HUES64 (cell line): ENCODE measurements at regions not wholly inside any gene's neighbourhood (a gene's known extent, or its start where the extent isn't known, plus 50 kb on each side); places are given as distances from the start of the nearest gene placed in this dataset.
"Not testable (repeated sequence)": the region's sequence is repeated elsewhere in the genome, so short reads cannot be mapped to it uniquely, and the experiment has no call there.

Source experiments
- H3K27ac ChIP-seq: 2 replicates; pipeline ENCODE4 v1.7.0; 2013; ENCODE audit warnings: low read depth, low read length, inconsistent platforms
- H3K27me3 ChIP-seq: 2 replicates; pipeline ENCODE4 v1.6.1; 2013; ENCODE audit warnings: mild to moderate bottlenecking, low read length; ENCODE audit not compliant: insufficient read depth
- H3K36me3 ChIP-seq: 2 replicates; pipeline ENCODE4 v1.6.1; 2013; ENCODE audit warnings: mild to moderate bottlenecking, low read length; ENCODE audit not compliant: insufficient read depth
- H3K4me1 ChIP-seq: 2 replicates; pipeline ENCODE4 v1.6.1; 2013; ENCODE audit warnings: mild to moderate bottlenecking, low read length, moderate library complexity; ENCODE audit not compliant: insufficient read depth
- H3K4me3 ChIP-seq: 2 replicates; pipeline ENCODE4 v1.5.1; 2013; ENCODE audit warnings: mild to moderate bottlenecking, low read length, moderate library complexity
- H3K9ac ChIP-seq: 2 replicates; pipeline ENCODE4 v1.6.1; 2013; ENCODE audit warnings: mild to moderate bottlenecking, low read depth, low read length
- H3K9me3 ChIP-seq: 2 replicates; pipeline ENCODE4 v1.6.1; 2013; ENCODE audit warnings: low read depth, low read length; ENCODE audit not compliant: insufficient read depth
- WGBS: fragments of 150-250, 120-280 bp; methylation state at CpG from one replicate; pipeline ENCODE4 v1.1.7; 2013; ENCODE audit warnings: missing lambda C conversion rate; 5-methylcytosine and 5-hydroxymethylcytosine counted together

DNA sequence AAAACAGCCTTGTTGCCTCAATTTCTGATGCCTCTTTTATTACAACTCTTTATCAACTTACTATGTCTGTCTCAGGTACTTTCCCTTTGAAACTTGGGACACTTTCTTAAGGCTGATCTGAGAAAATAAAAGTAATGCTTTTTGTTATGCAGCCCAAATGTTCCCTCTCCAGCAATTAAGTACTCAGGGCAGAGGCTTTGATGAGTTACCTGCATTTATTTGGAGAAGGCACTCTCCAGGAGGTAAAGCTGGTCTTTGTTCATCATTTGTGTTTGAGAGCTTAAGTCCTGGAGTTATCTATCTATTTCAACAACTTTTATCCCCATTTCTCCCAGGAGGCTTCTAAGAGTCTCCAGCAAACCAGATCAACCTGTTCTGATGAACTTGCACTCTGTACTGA, 259.2 kb downstream of the ASXL3 start:
- Histone ChIP-seq H3K4me1 (peaks cover 24% of the 10 kb centered on the region), H3K27ac (no peak overlapping the region)

DNA sequence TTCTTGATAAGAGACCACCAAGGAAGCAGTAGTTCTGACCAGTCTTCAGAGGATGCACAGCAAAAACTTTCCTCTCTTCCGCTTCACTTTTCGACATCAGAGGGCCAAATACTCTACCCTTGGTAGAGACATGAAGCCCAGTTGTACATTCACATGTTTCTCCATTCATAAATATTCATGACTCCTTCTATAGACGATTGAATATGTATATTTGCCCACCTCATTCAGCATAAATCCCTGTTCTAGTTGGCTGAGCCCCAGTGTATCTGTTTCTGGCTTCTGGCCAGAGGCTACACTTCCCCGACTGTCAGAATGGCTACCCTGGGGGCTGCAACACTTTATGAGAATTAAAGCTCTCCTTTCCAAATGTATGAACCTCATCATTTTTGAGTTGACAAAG, 258.5 kb downstream of the ASXL3 start:
- Histone ChIP-seq H3K4me3 (no peak overlapping the region), H3K9ac (no peak overlapping the region), H3K9me3 (peaks cover 3% of the 10 kb centered on the region; the same call in 1 of the 2 replicates), H3K4me1 (peaks cover 24% of the 10 kb centered on the region), H3K36me3 (no peaks in the 10 kb centered on the region), H3K27ac (no peak overlapping the region), H3K27me3 (no peaks in the 10 kb centered on the region)
- WGBS: 92% methylated on average over 4 of the region's 4 CpGs

More for the DNA sequence above, 259.2 kb downstream of the ASXL3 start:
- no peak overlapping the region for H3K4me3 ChIP-seq
- H3K27me3 ChIP-seq: no peaks in the 10 kb centered on the region
- H3K9me3 ChIP-seq: no peaks in the 10 kb centered on the region
- no peak overlapping the region for H3K9ac ChIP-seq
- no peaks in the 10 kb centered on the region for H3K36me3 ChIP-seq

DNA sequence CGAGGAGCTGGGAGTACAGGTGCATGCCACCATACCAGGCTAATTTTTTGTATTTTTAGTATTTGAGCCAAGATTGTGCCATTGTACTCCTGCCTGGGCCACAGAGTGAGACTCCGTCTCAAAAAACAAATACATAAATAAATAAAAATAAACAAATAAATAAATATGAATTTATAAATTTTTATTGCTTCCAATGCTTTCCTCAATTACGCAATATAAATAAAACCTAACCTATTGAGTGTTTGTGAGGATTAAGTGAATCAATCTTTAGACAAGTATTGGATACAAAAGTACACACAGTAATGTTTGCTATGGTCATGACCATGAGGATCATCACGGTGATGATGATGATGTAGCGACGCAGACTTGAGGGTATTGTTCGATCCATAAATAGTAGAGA, 257.4 kb downstream of the ASXL3 start:
- Histone ChIP-seq H3K36me3 (no peaks in the 10 kb centered on the region), H3K27ac (no peak overlapping the region), H3K9me3 (peaks cover 7% of the 10 kb centered on the region; the same call in 1 of the 2 replicates), H3K4me3 (no peak overlapping the region), H3K27me3 (no peaks in the 10 kb centered on the region), H3K9ac (no peak overlapping the region), H3K4me1 (peaks cover 24% of the 10 kb centered on the region)
- 95% methylated on average over 5 of the region's 7 CpGs for WGBS

DNA sequence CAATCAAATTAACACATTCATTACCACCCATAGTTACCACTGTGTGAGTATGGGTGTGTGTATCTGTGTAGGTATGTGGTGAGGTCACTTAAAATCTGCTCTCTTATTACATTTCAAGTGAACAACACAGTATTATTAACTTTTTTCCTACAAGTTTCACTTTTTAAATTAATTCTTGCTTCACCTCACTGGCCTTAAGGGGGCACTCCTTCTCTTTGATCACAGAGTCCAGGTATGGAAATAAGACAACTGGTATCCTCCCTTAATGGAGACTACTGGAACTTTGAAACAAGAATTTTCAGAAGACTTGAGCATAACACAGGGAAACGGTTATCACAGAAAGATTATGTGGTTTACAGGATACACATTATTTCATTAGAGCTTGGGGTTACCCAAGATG, 255.8 kb downstream of the ASXL3 start:
- WGBS: 100% methylated on average over 1 of the region's 1 CpG
- H3K9ac ChIP-seq: no peak overlapping the region
- H3K27me3 ChIP-seq: no peaks in the 10 kb centered on the region
- no peak overlapping the region for H3K27ac ChIP-seq
- H3K4me1 ChIP-seq: peaks cover 15% of the 10 kb centered on the region
- peaks cover 7% of the 10 kb centered on the region; the same call in 1 of the 2 replicates for H3K9me3 ChIP-seq
- no peaks in the 10 kb centered on the region for H3K36me3 ChIP-seq
- H3K4me3 ChIP-seq: no peak overlapping the region

GRCh38 chr18:33831424-33831823, 253.4 kb downstream of the ASXL3 start:
- Histone ChIP-seq H3K36me3 (no peaks in the 10 kb centered on the region), H3K27me3 (no peaks in the 10 kb centered on the region), H3K9ac (no peak overlapping the region), H3K4me3 (no peak overlapping the region), H3K9me3 (peaks cover 7% of the 10 kb centered on the region; the same call in 1 of the 2 replicates), H3K27ac (no peak overlapping the region), H3K4me1 (no peaks in the 10 kb centered on the region; the same call in 1 of the 2 replicates)
- WGBS: 40% methylated on average over 1 of the region's 1 CpG

DNA sequence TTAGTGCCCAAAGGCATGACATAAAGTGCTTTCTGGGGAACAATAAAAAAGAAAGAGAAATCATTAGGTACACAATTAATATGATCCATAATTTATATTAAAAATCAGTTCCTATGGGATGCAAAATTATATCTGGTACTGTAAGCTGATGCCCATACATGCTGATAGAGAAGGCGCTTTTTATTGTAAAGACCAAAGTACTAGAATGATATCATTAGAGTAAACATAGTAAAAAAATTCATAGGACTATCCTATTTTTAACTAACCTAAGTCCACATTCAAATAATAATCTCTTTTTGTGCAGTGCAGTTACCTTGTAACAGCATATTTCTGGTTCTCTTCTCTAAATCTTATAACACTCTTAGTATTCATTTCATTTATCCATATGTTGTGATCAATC, 252.2 kb downstream of the ASXL3 start:
- no peak overlapping the region for H3K27ac ChIP-seq

DNA sequence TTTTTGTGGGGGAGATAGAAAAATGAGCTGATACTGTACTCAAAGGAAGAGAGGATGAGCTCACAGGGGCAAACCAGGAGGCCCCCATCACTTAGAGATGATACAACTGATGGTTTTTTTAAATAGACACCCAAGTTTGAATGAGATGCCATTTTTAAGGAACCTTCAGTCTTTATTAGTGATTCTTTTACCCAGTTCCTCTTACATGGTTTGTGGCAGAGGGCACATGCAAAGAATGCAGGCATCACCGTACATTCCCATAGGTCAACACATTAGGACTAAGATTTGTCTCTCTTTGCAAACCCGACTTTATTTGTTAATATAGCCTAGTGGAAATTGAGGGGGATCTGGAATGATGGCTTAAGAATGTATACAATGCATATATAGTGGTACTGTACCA, 250.9 kb downstream of the ASXL3 start:
- Histone ChIP-seq H3K27me3 (no peaks in the 10 kb centered on the region), H3K27ac (no peak overlapping the region), H3K9me3 (peaks cover 7% of the 10 kb centered on the region; the same call in 1 of the 2 replicates), H3K9ac (no peak overlapping the region), H3K4me1 (no peaks in the 10 kb centered on the region), H3K4me3 (no peak overlapping the region), H3K36me3 (no peaks in the 10 kb centered on the region)
- 89% methylated on average over 2 of the region's 2 CpGs for WGBS

More for the DNA sequence above, 252.2 kb downstream of the ASXL3 start:
- Histone ChIP-seq H3K9me3 (peaks cover 7% of the 10 kb centered on the region; the same call in 1 of the 2 replicates), H3K4me1 (no peaks in the 10 kb centered on the region; the same call in 1 of the 2 replicates), H3K36me3 (no peaks in the 10 kb centered on the region), H3K4me3 (no peak overlapping the region), H3K9ac (no peak overlapping the region), H3K27me3 (no peaks in the 10 kb centered on the region)
- no CpG with 5 or more reads among the region's 1 CpG for WGBS

GRCh38 chr18:33826151-33826550, 248.1 kb downstream of the ASXL3 start:
- Histone ChIP-seq H3K36me3 (no peaks in the 10 kb centered on the region), H3K27me3 (no peaks in the 10 kb centered on the region), H3K9ac (no peak overlapping the region), H3K4me3 (no peak overlapping the region), H3K4me1 (no peaks in the 10 kb centered on the region), H3K9me3 (0 out of 2 replicates have a peak, but pooled peaks cover under 1% of the 10 kb centered on the region), H3K27ac (no peak overlapping the region)
- WGBS: 93% methylated on average over 4 of the region's 4 CpGs

DNA sequence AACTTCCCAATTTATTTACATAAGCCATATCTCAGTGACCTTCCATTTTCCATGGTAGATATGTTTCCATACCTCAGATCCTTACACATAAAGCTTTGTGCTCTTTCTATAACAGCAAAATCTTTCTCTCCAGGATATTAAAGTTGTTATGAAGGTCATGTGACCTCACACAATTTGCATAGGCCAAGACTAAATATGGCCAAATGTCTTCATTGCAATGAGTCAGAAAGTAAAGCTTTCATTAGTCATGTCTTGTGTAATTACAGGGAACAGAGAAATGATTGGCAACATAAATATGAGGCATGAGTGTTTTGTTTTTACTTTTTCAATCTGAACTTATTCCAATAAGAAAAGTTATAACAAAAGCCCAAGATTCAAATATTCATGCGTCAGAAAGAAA, 243.5 kb downstream of the ASXL3 start:
- no peaks in the 10 kb centered on the region for H3K27me3 ChIP-seq
- H3K9ac ChIP-seq: no peak overlapping the region
- H3K36me3 ChIP-seq: no peaks in the 10 kb centered on the region
- WGBS: 90% methylated on average over 1 of the region's 1 CpG
- no peaks in the 10 kb centered on the region for H3K4me1 ChIP-seq
- H3K4me3 ChIP-seq: no peak overlapping the region
- no peaks in the 10 kb centered on the region for H3K9me3 ChIP-seq
- H3K27ac ChIP-seq: no peak overlapping the region

DNA sequence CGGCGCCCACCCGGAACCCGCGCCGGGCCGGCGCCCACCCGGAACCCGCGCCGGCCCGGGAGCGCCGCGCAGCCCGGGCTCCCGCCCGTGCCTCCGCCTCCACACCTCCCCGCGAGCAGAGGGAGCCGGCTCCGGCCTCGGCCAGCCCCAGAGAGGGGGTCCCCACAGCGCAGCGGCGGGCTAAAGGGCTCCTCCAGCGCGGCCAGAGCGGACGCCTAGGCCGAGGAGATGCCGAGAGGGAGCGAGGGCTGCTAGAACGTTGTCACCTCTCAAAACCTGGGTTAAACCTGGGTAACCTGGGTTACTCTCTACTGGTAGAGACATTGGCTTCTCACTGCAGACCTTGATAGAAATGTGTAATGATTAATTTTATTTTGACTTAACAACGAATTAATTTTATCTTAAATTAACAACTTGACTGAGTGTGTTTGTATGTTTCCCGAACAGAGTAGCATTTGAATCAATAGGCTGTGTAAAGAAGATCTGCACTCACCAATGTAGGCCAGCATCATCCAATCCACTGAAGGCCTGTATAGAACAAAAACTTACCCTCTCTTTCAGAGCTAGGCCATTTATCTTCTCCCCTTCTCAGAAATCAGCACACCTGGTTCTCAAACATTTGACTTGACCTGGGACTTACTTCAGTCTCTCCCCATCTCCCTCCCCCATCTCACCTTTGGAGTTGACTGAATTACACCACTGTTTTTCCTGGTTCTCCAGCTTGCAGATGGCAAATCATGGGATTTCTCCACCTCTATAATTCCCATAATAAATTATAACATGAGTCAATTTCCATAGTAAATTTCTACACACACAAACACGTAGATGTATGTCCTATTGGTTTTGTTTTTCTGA, 242.7 kb downstream of the ASXL3 start:
- 47% methylated on average over 36 of the region's 39 CpGs for WGBS
- H3K4me1 ChIP-seq: no peaks in the 10 kb centered on the region
- no peaks in the 10 kb centered on the region for H3K36me3 ChIP-seq
- no peak overlapping the region for H3K9ac ChIP-seq
- H3K27ac ChIP-seq: no peak overlapping the region
- no peaks in the 10 kb centered on the region for H3K9me3 ChIP-seq
- H3K27me3 ChIP-seq: no peaks in the 10 kb centered on the region
- peak overlapping the region; percentile 32 for H3K4me3 ChIP-seq

GRCh38 chr18:33819692-33820343, 241.8 kb downstream of the ASXL3 start:
- H3K27me3 ChIP-seq, H3K27ac ChIP-seq, H3K9me3 ChIP-seq, H3K36me3 ChIP-seq, H3K9ac ChIP-seq, H3K4me1 ChIP-seq: not testable (repeated sequence)
- 48% methylated on average over 11 of the region's 32 CpGs for WGBS
- H3K4me3 ChIP-seq: peak overlapping the region; percentile 25; the same call in 1 of the 2 replicates
